Gastroesophageal sphincter (tissue), 4 donors: ENCODE measurements at regions not wholly inside any gene's neighbourhood (a gene's known extent, or its start where the extent isn't known, plus 50 kb on each side); places are given as distances from the start of the nearest gene placed in this dataset.

Source experiments
- ATAC-seq: fragments of 150-250 bp; one replicate; pipeline ENCODE4 v1.9.1; 2016; ENCODE audit warnings: mild to moderate bottlenecking, moderate library complexity
- H3K27ac ChIP-seq, 4 donors: fragments of 200-600 bp; sonication (generic) in 3 of 4; 1 replicate in 3 of 4; 2 replicates in 1 of 4; pipeline ENCODE4 v1.5.1; 2016 to 2019
- H3K27me3 ChIP-seq: fragments of 200-600 bp; sonication (generic); one replicate; pipeline ENCODE4 v1.5.1; 2019
- H3K36me3 ChIP-seq, 2 donors: fragments of 200-600 bp; sonication (generic); one replicate each; pipeline ENCODE4 v1.5.1; 2019; ENCODE audit warnings: control low read depth in 1 of 2
- H3K4me1 ChIP-seq, 3 donors: fragments of 200-600 bp; sonication (generic); 1 replicate in 2 of 3; 2 replicates in 1 of 3; pipeline ENCODE4 v1.5.1; 2016 to 2019; ENCODE audit warnings: control low read depth in 2 of 3
- H3K4me3 ChIP-seq, 2 donors: fragments of 200-600 bp; sonication (generic); one replicate each; pipeline ENCODE4 v1.5.1; 2019; ENCODE audit warnings: mild to moderate bottlenecking in 1 of 2, moderate library complexity in 1 of 2
- H3K9me3 ChIP-seq, 3 donors: fragments of 200-600 bp; sonication (generic); one replicate each; pipeline ENCODE4 v1.5.1; 2017 to 2019; ENCODE audit warnings: control low read depth in 2 of 3
- EP300 ChIP-seq: sonication (generic); formaldehyde crosslinking; IDR thresholded peaks from one replicate; pipeline ENCODE4 v1.6.1; 2017; ENCODE audit warnings: antibody characterized with exemption, mild to moderate bottlenecking
- POLR2A ChIP-seq, 2 donors: fragments of 450-650 bp; IDR thresholded peaks; one replicate each; pipeline ENCODE4 v1.6.1; 2017; ENCODE audit warnings: antibody characterized with exemption in 2 of 2, mild to moderate bottlenecking in 2 of 2, moderate library complexity in 1 of 2
- POLR2AphosphoS5 ChIP-seq: sonication (generic); formaldehyde crosslinking; IDR thresholded peaks from one replicate; pipeline ENCODE4 v1.6.1; 2017; ENCODE audit warnings: antibody characterized with exemption
- WGBS, 2 donors: methylation state at CpG; one replicate each; pipeline ENCODE4 v1.1.5; 2018; ENCODE audit warnings: low coverage in 1 of 2; 5-methylcytosine and 5-hydroxymethylcytosine counted together
- TF ChIP-seq, protein P1 (sequence below), 4 experiments: fragments of 200-600 bp in 2 of 4; fragments of 450-650 bp in 2 of 4; sonication (generic) in 1 of 4; IDR thresholded peaks; one replicate each; pipeline ENCODE4 v1.5.1; 2017 to 2019; ENCODE audit warnings: antibody characterized with exemption in 4 of 4, mild to moderate bottlenecking in 2 of 4, moderate library complexity in 2 of 4

DNA sequence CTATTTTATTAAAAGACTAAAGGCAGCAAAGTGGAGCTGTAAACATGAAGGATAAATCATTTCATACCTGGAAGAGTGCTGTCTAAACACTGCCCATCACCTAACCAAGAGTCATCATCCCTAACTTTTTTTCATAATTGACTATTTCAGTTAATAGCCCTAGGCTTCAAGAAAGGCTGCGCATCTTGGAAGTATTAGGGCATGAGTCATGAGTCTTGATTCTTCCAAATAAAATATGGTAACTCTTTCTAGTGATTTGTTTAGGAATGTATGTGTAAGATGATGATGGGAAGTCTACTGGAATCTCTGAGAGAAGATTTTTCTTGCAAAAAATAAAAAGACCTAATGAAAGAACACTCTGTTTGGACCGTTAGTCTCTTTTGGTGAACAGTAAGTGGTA is 207.7 kb upstream of the AHR start:
- H3K4me1 ChIP-seq = no peaks in the 10 kb centered on the region
- H3K36me3 ChIP-seq = no peaks in the 10 kb centered on the region
- no peak overlapping the region for H3K4me3 ChIP-seq
- no peak for ATAC-seq
- no peaks in the 10 kb centered on the region for H3K27me3 ChIP-seq
- no peak for TF ChIP-seq POLR2A (IDR thresholded peaks at IDR 0.05)
- TF ChIP-seq, protein P1, sequence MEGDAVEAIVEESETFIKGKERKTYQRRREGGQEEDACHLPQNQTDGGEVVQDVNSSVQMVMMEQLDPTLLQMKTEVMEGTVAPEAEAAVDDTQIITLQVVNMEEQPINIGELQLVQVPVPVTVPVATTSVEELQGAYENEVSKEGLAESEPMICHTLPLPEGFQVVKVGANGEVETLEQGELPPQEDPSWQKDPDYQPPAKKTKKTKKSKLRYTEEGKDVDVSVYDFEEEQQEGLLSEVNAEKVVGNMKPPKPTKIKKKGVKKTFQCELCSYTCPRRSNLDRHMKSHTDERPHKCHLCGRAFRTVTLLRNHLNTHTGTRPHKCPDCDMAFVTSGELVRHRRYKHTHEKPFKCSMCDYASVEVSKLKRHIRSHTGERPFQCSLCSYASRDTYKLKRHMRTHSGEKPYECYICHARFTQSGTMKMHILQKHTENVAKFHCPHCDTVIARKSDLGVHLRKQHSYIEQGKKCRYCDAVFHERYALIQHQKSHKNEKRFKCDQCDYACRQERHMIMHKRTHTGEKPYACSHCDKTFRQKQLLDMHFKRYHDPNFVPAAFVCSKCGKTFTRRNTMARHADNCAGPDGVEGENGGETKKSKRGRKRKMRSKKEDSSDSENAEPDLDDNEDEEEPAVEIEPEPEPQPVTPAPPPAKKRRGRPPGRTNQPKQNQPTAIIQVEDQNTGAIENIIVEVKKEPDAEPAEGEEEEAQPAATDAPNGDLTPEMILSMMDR (IDR thresholded peaks at IDR 0.05) = no peak
- TF ChIP-seq EP300 = no peak
- TF ChIP-seq POLR2AphosphoS5 = no peak
- WGBS, 2 donors = 48 to 69% methylated on average over 2 of the region's 2 CpGs
- no peaks in the 10 kb centered on the region for H3K9me3 ChIP-seq
- H3K27ac ChIP-seq = no peak overlapping the region

DNA sequence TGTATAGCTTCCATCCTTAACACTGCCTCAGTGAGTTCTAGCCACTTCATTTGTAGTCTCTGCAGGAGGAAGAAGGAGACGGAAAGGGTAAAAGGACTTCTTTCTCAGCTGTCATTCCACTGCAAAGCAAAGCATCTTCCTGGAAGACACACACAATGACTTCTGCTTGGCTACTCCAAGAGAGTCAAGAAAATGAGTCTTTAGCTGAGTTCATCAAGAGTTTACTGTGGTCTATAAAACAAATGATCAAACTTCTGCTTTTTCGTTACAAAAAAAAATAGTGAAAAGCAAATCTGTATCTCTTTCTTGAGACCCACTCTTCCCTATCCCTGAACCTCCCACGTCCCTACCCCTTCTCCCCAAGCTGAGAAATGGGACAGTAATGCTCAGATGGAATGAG is 205.0 kb upstream of the AHR start:
- no peaks in the 10 kb centered on the region for H3K4me1 ChIP-seq
- no peak overlapping the region for H3K4me3 ChIP-seq
- WGBS, 2 donors = 72 to 86% methylated on average over 3 of the region's 3 CpGs
- H3K9me3 ChIP-seq = no peaks in the 10 kb centered on the region
- TF ChIP-seq, protein P1 (IDR thresholded peaks at IDR 0.05) = no peak
- TF ChIP-seq POLR2AphosphoS5 (no peak), EP300 (no peak), POLR2A (IDR thresholded peaks at IDR 0.05) (no peak)
- ATAC-seq = no peak
- no peaks in the 10 kb centered on the region for H3K36me3 ChIP-seq
- no peak overlapping the region for H3K27ac ChIP-seq
- no peaks in the 10 kb centered on the region for H3K27me3 ChIP-seq

DNA sequence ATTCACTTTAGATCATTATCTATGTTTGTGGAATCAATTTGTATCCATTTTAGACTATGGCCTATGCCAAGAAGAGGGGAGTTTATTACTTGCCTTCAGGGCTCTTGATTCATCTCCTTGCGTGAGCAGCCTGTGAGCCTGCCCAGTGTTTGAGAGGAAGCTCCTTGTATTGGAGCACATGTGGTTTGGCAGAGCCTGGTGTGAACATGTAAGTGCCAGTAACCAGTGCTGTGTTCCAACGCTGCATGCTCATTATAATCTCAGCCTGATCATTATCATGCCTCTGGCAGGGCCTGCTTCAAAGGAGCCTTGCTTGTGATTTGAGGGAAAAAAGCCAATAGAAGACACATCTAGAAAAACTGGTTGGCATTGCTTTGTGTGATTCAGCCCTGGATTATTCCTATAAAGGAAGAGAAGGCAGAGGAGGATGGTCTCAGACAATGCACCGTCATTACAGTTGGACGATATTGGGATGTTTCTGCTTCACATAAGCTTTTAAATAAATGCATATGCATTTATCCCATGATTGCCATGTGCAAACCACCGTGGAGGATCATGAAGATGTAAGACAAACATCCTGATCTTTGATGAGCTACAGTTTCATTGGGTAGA is 203.4 kb upstream of the AHR start:
- Histone ChIP-seq H3K27me3 (no peaks in the 10 kb centered on the region), H3K4me3 (no peak overlapping the region), H3K4me1 (no peaks in the 10 kb centered on the region), H3K27ac (no peak overlapping the region), H3K9me3 (no peaks in the 10 kb centered on the region), H3K36me3 (no peaks in the 10 kb centered on the region)
- no peak for ATAC-seq
- TF ChIP-seq, protein P1 (IDR thresholded peaks at IDR 0.05) = no peak
- TF ChIP-seq POLR2A (IDR thresholded peaks at IDR 0.05) (no peak), POLR2AphosphoS5 (no peak), EP300 (no peak)
- 79 to 90% methylated on average over 4 to 5 of the region's 5 CpGs for WGBS, 2 donors

DNA sequence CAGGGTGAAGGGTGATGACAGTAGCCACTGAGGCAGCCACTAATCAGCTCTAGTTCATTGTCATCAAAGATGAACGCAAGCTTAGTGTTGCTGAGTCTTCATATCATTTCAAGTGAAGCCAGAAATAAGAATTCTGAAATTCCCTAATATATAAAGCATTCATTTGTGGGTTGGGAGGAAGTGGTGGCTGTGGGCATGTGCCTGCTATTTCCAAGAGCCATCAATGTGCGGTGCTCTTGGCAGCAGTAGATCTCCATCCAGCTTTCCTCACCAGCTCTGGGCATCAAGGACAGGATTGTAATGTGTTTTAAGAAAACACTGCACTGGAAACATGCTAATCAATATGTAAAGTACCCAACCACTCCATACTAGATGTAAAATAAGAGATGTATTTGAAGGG is 202.5 kb upstream of the AHR start:
- WGBS, 2 donors = 84 to 96% methylated on average over 2 of the region's 2 CpGs
- no peak for ATAC-seq

More for the DNA sequence above, 202.5 kb upstream of the AHR start:
- Histone ChIP-seq H3K27me3 (no peaks in the 10 kb centered on the region), H3K27ac (no peak overlapping the region), H3K4me3 (no peak overlapping the region), H3K4me1 (no peaks in the 10 kb centered on the region), H3K9me3 (no peaks in the 10 kb centered on the region), H3K36me3 (no peaks in the 10 kb centered on the region)
- TF ChIP-seq, protein P1 (IDR thresholded peaks at IDR 0.05) = no peak
- TF ChIP-seq EP300 (no peak), POLR2A (IDR thresholded peaks at IDR 0.05) (no peak), POLR2AphosphoS5 (no peak)
